ENCODE measurements at regions not wholly inside any gene's neighbourhood (a gene's known extent, or its start where the extent isn't known, plus 50 kb on each side); places are given as distances from the start of the nearest gene placed in this dataset.

- Histone ChIP-seq H3K9me3 (ENCODE audit: low read length) (no peaks in the 10 kb centered on the region), H3K4me1 (ENCODE audit: insufficient read depth, low read length) (peaks cover 38% of the 10 kb centered on the region), H3K27ac (ENCODE audit: low read depth, low read length) (no peak overlapping the region), H3K27me3 (ENCODE audit: control insufficient read depth in 1 of 2, insufficient read depth in 2 of 2, low read length in 2 of 2) (no peaks in the 10 kb centered on the region), H3K9ac (ENCODE audit: low read length) (no peak overlapping the region), H3K36me3 (ENCODE audit: insufficient read depth, low read length) (peaks cover 30% of the 10 kb centered on the region), H3K4me3 (ENCODE audit: low read depth in 1 of 2, low read length in 2 of 2) (no peak overlapping the region)
Measured at GRCh38 chr15:62846805-62847495, 195.6 kb upstream of the TPM1 start.

- Histone ChIP-seq H3K9me3 (ENCODE audit: low read length) (no peaks in the 10 kb centered on the region), H3K4me1 (ENCODE audit: insufficient read depth, low read length) (peaks cover 36% of the 10 kb centered on the region), H3K9ac (ENCODE audit: low read length) (no peak overlapping the region), H3K4me3 (ENCODE audit: low read depth in 1 of 2, low read length in 2 of 2) (peak overlapping the region in 1 of 2 donors; percentile 13), H3K27ac (ENCODE audit: low read depth, low read length) (peak overlapping the region; percentile 29), H3K36me3 (ENCODE audit: insufficient read depth, low read length) (peaks cover 30% of the 10 kb centered on the region), H3K27me3 (ENCODE audit: control insufficient read depth in 1 of 2, insufficient read depth in 2 of 2, low read length in 2 of 2) (no peaks in the 10 kb centered on the region)
Measured at GRCh38 chr15:62847900-62848489, 194.6 kb upstream of the TPM1 start.

GRCh38 chr15:62848632-62849050 lies 193.9 kb upstream of the TPM1 start:
- H3K9ac ChIP-seq (ENCODE audit: low read length): no peak overlapping the region

GRCh38 chr15:62849316-62850106 lies 193.0 kb upstream of the TPM1 start:
- H3K4me3 ChIP-seq (ENCODE audit: low read depth in 1 of 2, low read length in 2 of 2): no peak overlapping the region
- H3K36me3 ChIP-seq (ENCODE audit: insufficient read depth, low read length): peaks cover 25% of the 10 kb centered on the region
- H3K9me3 ChIP-seq (ENCODE audit: low read length): no peaks in the 10 kb centered on the region
- H3K27ac ChIP-seq (ENCODE audit: low read depth, low read length): no peak overlapping the region
- H3K27me3 ChIP-seq (ENCODE audit: control insufficient read depth in 1 of 2, insufficient read depth in 2 of 2, low read length in 2 of 2): no peaks in the 10 kb centered on the region
- peaks cover 34% of the 10 kb centered on the region for H3K4me1 ChIP-seq (ENCODE audit: insufficient read depth, low read length)
- H3K9ac ChIP-seq (ENCODE audit: low read length): no peak overlapping the region

More at GRCh38 chr15:62848632-62849050, 193.9 kb upstream of the TPM1 start:
- Histone ChIP-seq H3K36me3 (ENCODE audit: insufficient read depth, low read length) (peaks cover 30% of the 10 kb centered on the region), H3K4me3 (ENCODE audit: low read depth in 1 of 2, low read length in 2 of 2) (peak overlapping the region in 1 of 2 donors; percentile 13), H3K27me3 (ENCODE audit: control insufficient read depth in 1 of 2, insufficient read depth in 2 of 2, low read length in 2 of 2) (no peaks in the 10 kb centered on the region), H3K27ac (ENCODE audit: low read depth, low read length) (peak overlapping the region; percentile 29), H3K9me3 (ENCODE audit: low read length) (no peaks in the 10 kb centered on the region), H3K4me1 (ENCODE audit: insufficient read depth, low read length) (peaks cover 34% of the 10 kb centered on the region)

GRCh38 chr15:62850318-62850717 lies 192.2 kb upstream of the TPM1 start:
- no peak overlapping the region for H3K4me3 ChIP-seq (ENCODE audit: low read depth in 1 of 2, low read length in 2 of 2)
- H3K27me3 ChIP-seq (ENCODE audit: control insufficient read depth in 1 of 2, insufficient read depth in 2 of 2, low read length in 2 of 2): no peaks in the 10 kb centered on the region
- H3K4me1 ChIP-seq (ENCODE audit: insufficient read depth, low read length): peaks cover 34% of the 10 kb centered on the region
- no peak overlapping the region for H3K9ac ChIP-seq (ENCODE audit: low read length)
- no peak overlapping the region for H3K27ac ChIP-seq (ENCODE audit: low read depth, low read length)
- peaks cover 17% of the 10 kb centered on the region for H3K36me3 ChIP-seq (ENCODE audit: insufficient read depth, low read length)
- H3K9me3 ChIP-seq (ENCODE audit: low read length): no peaks in the 10 kb centered on the region

GRCh38 chr15:62850791-62851291 lies 191.7 kb upstream of the TPM1 start:
- no peak overlapping the region for H3K4me3 ChIP-seq (ENCODE audit: low read depth in 1 of 2, low read length in 2 of 2)
- peaks cover 12% of the 10 kb centered on the region for H3K36me3 ChIP-seq (ENCODE audit: insufficient read depth, low read length)
- peaks cover 34% of the 10 kb centered on the region for H3K4me1 ChIP-seq (ENCODE audit: insufficient read depth, low read length)
- no peak overlapping the region for H3K9ac ChIP-seq (ENCODE audit: low read length)
- H3K9me3 ChIP-seq (ENCODE audit: low read length): no peaks in the 10 kb centered on the region
- peak overlapping the region; percentile 9 for H3K27ac ChIP-seq (ENCODE audit: low read depth, low read length)
- no peaks in the 10 kb centered on the region for H3K27me3 ChIP-seq (ENCODE audit: control insufficient read depth in 1 of 2, insufficient read depth in 2 of 2, low read length in 2 of 2)

GRCh38 chr15:62853114-62853840 lies 189.3 kb upstream of the TPM1 start:
- Histone ChIP-seq H3K27ac (ENCODE audit: low read depth, low read length) (no peak overlapping the region), H3K9me3 (ENCODE audit: low read length) (no peaks in the 10 kb centered on the region)

GRCh38 chr15:62853841-62854225 lies 188.7 kb upstream of the TPM1 start:
- Histone ChIP-seq H3K27ac (ENCODE audit: low read depth, low read length) (no peak overlapping the region), H3K4me3 (ENCODE audit: low read depth in 1 of 2, low read length in 2 of 2) (no peak overlapping the region), H3K9me3 (ENCODE audit: low read length) (no peaks in the 10 kb centered on the region), H3K4me1 (ENCODE audit: insufficient read depth, low read length) (peaks cover 25% of the 10 kb centered on the region), H3K27me3 (ENCODE audit: control insufficient read depth in 1 of 2, insufficient read depth in 2 of 2, low read length in 2 of 2) (no peaks in the 10 kb centered on the region), H3K9ac (ENCODE audit: low read length) (no peak overlapping the region), H3K36me3 (ENCODE audit: insufficient read depth, low read length) (no peaks in the 10 kb centered on the region)

More at GRCh38 chr15:62853114-62853840, 189.3 kb upstream of the TPM1 start:
- Histone ChIP-seq H3K4me3 (ENCODE audit: low read depth in 1 of 2, low read length in 2 of 2) (no peak overlapping the region), H3K4me1 (ENCODE audit: insufficient read depth, low read length) (peaks cover 26% of the 10 kb centered on the region), H3K27me3 (ENCODE audit: control insufficient read depth in 1 of 2, insufficient read depth in 2 of 2, low read length in 2 of 2) (no peaks in the 10 kb centered on the region), H3K36me3 (ENCODE audit: insufficient read depth, low read length) (no peaks in the 10 kb centered on the region), H3K9ac (ENCODE audit: low read length) (no peak overlapping the region)

- no peaks in the 10 kb centered on the region for H3K27me3 ChIP-seq (ENCODE audit: control insufficient read depth in 1 of 2, insufficient read depth in 2 of 2, low read length in 2 of 2)
- H3K36me3 ChIP-seq (ENCODE audit: insufficient read depth, low read length): no peaks in the 10 kb centered on the region
- H3K4me3 ChIP-seq (ENCODE audit: low read depth in 1 of 2, low read length in 2 of 2): no peak overlapping the region
- H3K27ac ChIP-seq (ENCODE audit: low read depth, low read length): no peak overlapping the region
- H3K9ac ChIP-seq (ENCODE audit: low read length): no peak overlapping the region
- H3K4me1 ChIP-seq (ENCODE audit: insufficient read depth, low read length): peaks cover 24% of the 10 kb centered on the region
- H3K9me3 ChIP-seq (ENCODE audit: low read length): no peaks in the 10 kb centered on the region
Measured at GRCh38 chr15:62854420-62855084, 188.0 kb upstream of the TPM1 start.

GRCh38 chr15:62855085-62855476 lies 187.5 kb upstream of the TPM1 start:
- no peaks in the 10 kb centered on the region for H3K36me3 ChIP-seq (ENCODE audit: insufficient read depth, low read length)
- no peak overlapping the region for H3K4me3 ChIP-seq (ENCODE audit: low read depth in 1 of 2, low read length in 2 of 2)
- H3K27me3 ChIP-seq (ENCODE audit: control insufficient read depth in 1 of 2, insufficient read depth in 2 of 2, low read length in 2 of 2): no peaks in the 10 kb centered on the region
- H3K27ac ChIP-seq (ENCODE audit: low read depth, low read length): no peak overlapping the region
- H3K9ac ChIP-seq (ENCODE audit: low read length): no peak overlapping the region
- H3K4me1 ChIP-seq (ENCODE audit: insufficient read depth, low read length): peaks cover 23% of the 10 kb centered on the region
- no peaks in the 10 kb centered on the region for H3K9me3 ChIP-seq (ENCODE audit: low read length)
